CD4-positive, alpha-beta memory T cell (primary cell): ENCODE measurements at regions not wholly inside any gene's neighbourhood (a gene's known extent, or its start where the extent isn't known, plus 50 kb on each side); places are given as distances from the start of the nearest gene placed in this dataset.

Source experiments
- CTCF ChIA-PET: fragments of 350-600 bp; sonication (Branson Sonifier 250); formaldehyde crosslinking; loops from one replicate; lab custom pipeline; 2021; ENCODE audit warnings: inconsistent platforms; ENCODE audit not compliant: partially characterized antibody; lab: Charles Lee
- POLR2A ChIA-PET: fragments of 350-600 bp; sonication (Branson Sonifier 250); formaldehyde crosslinking; loops from one replicate; lab custom pipeline; 2021; ENCODE audit not compliant: partially characterized antibody; lab: Charles Lee
- DNase-seq, 5 donors: peaks; one replicate each; pipeline versions ENCODE4 v3.0.0 to v3.0.0-alpha.2; 2020 to 2022; ENCODE audit warnings: mixed read lengths in 1 of 5
- H3K27ac ChIP-seq: one replicate; pipeline ENCODE4 v1.7.0; 2013; ENCODE audit warnings: low read depth, low read length
- H3K27me3 ChIP-seq: 2 replicates; pipeline ENCODE4 v1.7.0; 2013; ENCODE audit warnings: mild to moderate bottlenecking, low read length, moderate library complexity; ENCODE audit not compliant: insufficient read depth
- H3K36me3 ChIP-seq: 2 replicates; pipeline ENCODE4 v1.7.0; 2013; ENCODE audit warnings: mild to moderate bottlenecking, low read length, moderate library complexity; ENCODE audit not compliant: insufficient read depth
- H3K4me1 ChIP-seq: 2 replicates; pipeline ENCODE4 v1.7.0; 2013; ENCODE audit warnings: mild to moderate bottlenecking, low read length, moderate library complexity; ENCODE audit not compliant: insufficient read depth
- H3K4me3 ChIP-seq, 2 donors: one replicate each; pipeline ENCODE4 v1.7.0; 2013; ENCODE audit warnings: low read length in 2 of 2, mild to moderate bottlenecking in 1 of 2
- H3K9me3 ChIP-seq, 2 donors: one replicate each; pipeline ENCODE4 v1.7.0; 2013; ENCODE audit warnings: low read length in 2 of 2, control low read depth in 1 of 2; ENCODE audit not compliant: control insufficient read depth in 1 of 2
- H3K27ac Mint-ChIP-seq, 7 donors: one replicate each; pipeline ENCODE4 v1.8.0; 2020 to 2021; ENCODE audit warnings: mixed read lengths in 7 of 7, mild to moderate bottlenecking in 6 of 7, inconsistent platforms in 3 of 7, moderate library complexity in 3 of 7
- H3K27me3 Mint-ChIP-seq, 2 donors: one replicate each; pipeline ENCODE4 v1.8.0; 2020 to 2021; ENCODE audit warnings: mixed read lengths in 2 of 2
- H3K36me3 Mint-ChIP-seq, 2 donors: one replicate each; pipeline ENCODE4 v1.8.0; 2020 to 2021; ENCODE audit warnings: mixed read lengths in 2 of 2, inconsistent platforms in 1 of 2, mild to moderate bottlenecking in 1 of 2
- H3K4me1 Mint-ChIP-seq, 4 donors: one replicate each; pipeline ENCODE4 v1.8.0; 2020 to 2021; ENCODE audit warnings: mixed read lengths in 4 of 4, mild to moderate bottlenecking in 1 of 4
- H3K4me3 Mint-ChIP-seq, 8 donors: one replicate each; pipeline ENCODE4 v1.8.0; 2020 to 2021; ENCODE audit warnings: mixed read lengths in 8 of 8, mild to moderate bottlenecking in 7 of 8, moderate library complexity in 6 of 8, inconsistent platforms in 3 of 8
- H3K9me3 Mint-ChIP-seq, 8 donors: one replicate each; pipeline ENCODE4 v1.8.0; 2020 to 2021; ENCODE audit warnings: mixed read lengths in 8 of 8, mild to moderate bottlenecking in 5 of 8, inconsistent platforms in 3 of 8, moderate library complexity in 1 of 8
- intact Hi-C: fragments of 100-400 bp; cut with micrococcal nuclease; formaldehyde crosslinking; loops from one replicate; pipeline ENCODE4 v1.15.1; 2023

GRCh38 chr6:6796818-6797217, 208.3 kb downstream of the LY86 start:
- ChIA-PET CTCF (no interaction called here), POLR2A (no interaction called here)
- no peak for DNase-seq
- H3K36me3 Mint-ChIP-seq = no peaks in the 10 kb centered on the region
- no peaks in the 10 kb centered on the region for H3K9me3 ChIP-seq
- H3K27me3 ChIP-seq = no peaks in the 10 kb centered on the region
- H3K27ac Mint-ChIP-seq = no peak overlapping the region
- H3K9me3 Mint-ChIP-seq = no peaks in the 10 kb centered on the region
- intact Hi-C loops = no loop called here
- no peaks in the 10 kb centered on the region for H3K4me1 ChIP-seq
- peaks cover 2 to 3% of the 10 kb centered on the region in 2 donors for H3K27me3 Mint-ChIP-seq
- no peaks in the 10 kb centered on the region for H3K36me3 ChIP-seq
- H3K4me3 ChIP-seq = no peak overlapping the region
- H3K27ac ChIP-seq = no peak overlapping the region
- peaks cover 0 to 8% (median 5%) of the 10 kb centered on the region in 4 donors for H3K4me1 Mint-ChIP-seq
- no peak overlapping the region for H3K4me3 Mint-ChIP-seq

DNA sequence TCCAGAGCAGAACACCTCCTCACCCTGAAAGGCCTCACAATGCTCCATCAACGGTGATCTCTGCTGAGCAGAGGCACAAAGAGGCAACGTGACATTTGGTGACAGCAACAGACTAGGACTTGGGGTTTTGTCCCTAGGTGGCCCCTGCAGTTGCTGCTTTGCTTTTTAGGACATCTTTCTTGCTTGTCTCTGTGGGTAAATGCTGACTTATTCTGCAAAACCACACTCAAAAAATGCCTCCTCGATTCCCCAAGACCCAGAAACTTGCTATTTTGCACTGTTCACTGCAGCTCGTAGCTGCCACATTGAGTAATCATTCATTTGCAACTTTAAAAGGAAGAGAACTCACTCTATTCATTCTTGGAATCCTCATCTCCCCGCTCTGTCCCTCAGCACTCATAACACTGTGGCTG, 209.9 kb downstream of the LY86 start:
- H3K4me3 ChIP-seq = no peak overlapping the region
- H3K36me3 Mint-ChIP-seq = no peaks in the 10 kb centered on the region
- H3K27me3 ChIP-seq = no peaks in the 10 kb centered on the region
- ChIA-PET POLR2A (no interaction called here), CTCF (no interaction called here)
- H3K4me1 ChIP-seq = no peaks in the 10 kb centered on the region
- H3K27ac ChIP-seq = no peak overlapping the region
- no peak overlapping the region for H3K27ac Mint-ChIP-seq
- peaks cover 3 to 7% of the 10 kb centered on the region in 2 donors for H3K27me3 Mint-ChIP-seq
- H3K9me3 Mint-ChIP-seq = no peaks in the 10 kb centered on the region
- intact Hi-C loops = no loop called here
- peaks cover 0 to 8% (median 5%) of the 10 kb centered on the region in 4 donors for H3K4me1 Mint-ChIP-seq
- H3K9me3 ChIP-seq = no peaks in the 10 kb centered on the region
- no peak for DNase-seq
- H3K36me3 ChIP-seq = no peaks in the 10 kb centered on the region
- H3K4me3 Mint-ChIP-seq = no peak overlapping the region

- ChIA-PET CTCF (no interaction called here), POLR2A (interaction anchor here (0.7 kb wide), 1 partner anchor 527 kb away, joined by 3 read pairs; no protein-coding TSS in a partner anchor)
- H3K36me3 ChIP-seq = no peaks in the 10 kb centered on the region
- H3K4me3 ChIP-seq = no peak overlapping the region
- no peak overlapping the region for H3K27ac ChIP-seq
- no peaks in the 10 kb centered on the region for H3K9me3 ChIP-seq
- no peaks in the 10 kb centered on the region for H3K9me3 Mint-ChIP-seq
- no peak overlapping the region for H3K27ac Mint-ChIP-seq
- no peaks in the 10 kb centered on the region for H3K36me3 Mint-ChIP-seq
- no peaks in the 10 kb centered on the region for H3K27me3 ChIP-seq
- peaks cover 5 to 10% of the 10 kb centered on the region in 2 donors for H3K27me3 Mint-ChIP-seq
- intact Hi-C loops = no loop called here
- no peaks in the 10 kb centered on the region for H3K4me1 ChIP-seq
- peaks cover 0 to 5% (median 5%) of the 10 kb centered on the region in 4 donors for H3K4me1 Mint-ChIP-seq
- no peak overlapping the region for H3K4me3 Mint-ChIP-seq
- no peak for DNase-seq
Observed at GRCh38 chr6:6801005-6801335, 212.4 kb downstream of the LY86 start.

GRCh38 chr6:6801635-6802218, 213.2 kb downstream of the LY86 start:
- Histone ChIP-seq H3K36me3 (no peaks in the 10 kb centered on the region), H3K27me3 (no peaks in the 10 kb centered on the region), H3K4me3 (no peak overlapping the region), H3K9me3 (no peaks in the 10 kb centered on the region), H3K4me1 (no peaks in the 10 kb centered on the region), H3K27ac (no peak overlapping the region)
- ChIA-PET POLR2A (no interaction called here), CTCF (no interaction called here)
- no peak overlapping the region for H3K4me3 Mint-ChIP-seq
- no peaks in the 10 kb centered on the region for H3K36me3 Mint-ChIP-seq
- no peaks in the 10 kb centered on the region for H3K9me3 Mint-ChIP-seq
- intact Hi-C loops = no loop called here
- DNase-seq = no peak
- H3K4me1 Mint-ChIP-seq = peaks cover 0 to 5% (median 5%) of the 10 kb centered on the region in 4 donors
- H3K27me3 Mint-ChIP-seq = peaks cover 5 to 10% of the 10 kb centered on the region in 2 donors
- no peak overlapping the region for H3K27ac Mint-ChIP-seq

DNA sequence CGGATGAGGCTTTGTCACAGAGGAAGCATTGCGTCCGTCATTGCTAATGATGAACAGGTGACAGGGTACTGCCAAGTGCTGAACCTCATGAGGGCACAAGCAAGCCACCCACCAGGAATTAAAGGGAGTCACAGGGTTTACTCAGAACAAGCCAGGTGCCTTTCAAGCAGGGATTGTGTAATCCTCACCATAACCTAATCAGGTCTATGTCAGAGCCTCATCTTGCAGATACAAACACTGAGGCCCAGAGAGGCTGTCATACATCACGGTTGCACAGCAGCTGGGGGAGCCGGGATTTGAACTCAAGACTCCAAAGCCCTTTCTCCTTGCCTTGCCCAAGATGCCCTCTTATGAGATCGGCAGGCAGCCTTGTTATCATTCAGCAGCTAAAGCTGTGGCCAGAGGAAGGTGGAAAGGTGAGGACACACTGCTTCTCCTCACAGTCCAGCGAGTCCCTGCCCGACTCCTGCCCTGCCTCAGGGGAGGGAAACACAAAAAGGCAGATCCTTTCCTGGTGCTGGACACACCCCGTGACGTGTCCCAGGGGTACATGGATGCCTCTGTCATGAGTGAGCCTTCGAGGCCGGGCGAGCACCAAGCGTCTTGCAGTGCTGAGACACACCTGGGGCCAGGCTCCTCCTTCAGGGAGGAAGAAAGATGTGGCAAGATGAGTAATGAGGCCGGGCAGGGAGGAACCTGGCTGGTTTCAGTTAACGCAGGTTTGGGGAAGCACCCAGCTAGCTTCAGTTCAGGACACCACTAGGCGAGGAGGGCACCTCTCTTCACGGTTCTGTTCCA, 214.9 kb downstream of the LY86 start:
- H3K9me3 Mint-ChIP-seq = no peaks in the 10 kb centered on the region
- H3K27me3 Mint-ChIP-seq = peaks cover 4 to 10% of the 10 kb centered on the region in 2 donors
- no peaks in the 10 kb centered on the region for H3K36me3 ChIP-seq
- no peak overlapping the region for H3K27ac ChIP-seq
- H3K27ac Mint-ChIP-seq = no peak overlapping the region
- no peak overlapping the region for H3K4me3 Mint-ChIP-seq
- no peaks in the 10 kb centered on the region for H3K36me3 Mint-ChIP-seq
- intact Hi-C loops = no loop called here
- peaks cover 0 to 5% (median 5%) of the 10 kb centered on the region in 4 donors for H3K4me1 Mint-ChIP-seq
- CTCF ChIA-PET = no interaction called here
- no peaks in the 10 kb centered on the region for H3K27me3 ChIP-seq
- POLR2A ChIA-PET = no interaction called here
- H3K4me3 ChIP-seq = no peak overlapping the region
- no peaks in the 10 kb centered on the region for H3K4me1 ChIP-seq
- H3K9me3 ChIP-seq = no peaks in the 10 kb centered on the region
- no peak for DNase-seq

- DNase-seq = no peak
- Mint-ChIP-seq H3K36me3 (no peaks in the 10 kb centered on the region), H3K9me3 (no peaks in the 10 kb centered on the region), H3K4me1 (peaks cover 0 to 3% (median 2%) of the 10 kb centered on the region in 4 donors), H3K27ac (no peak overlapping the region), H3K27me3 (peaks cover 10 to 12% of the 10 kb centered on the region in 2 donors), H3K4me3 (no peak overlapping the region)
- Histone ChIP-seq H3K9me3 (no peaks in the 10 kb centered on the region), H3K4me1 (no peaks in the 10 kb centered on the region), H3K36me3 (no peaks in the 10 kb centered on the region), H3K27me3 (no peaks in the 10 kb centered on the region), H3K4me3 (no peak overlapping the region), H3K27ac (no peak overlapping the region)
- POLR2A ChIA-PET = no interaction called here
- intact Hi-C loops = no loop called here
- CTCF ChIA-PET = no interaction called here
Observed at GRCh38 chr6:6804843-6805615, 216.5 kb downstream of the LY86 start.

DNA sequence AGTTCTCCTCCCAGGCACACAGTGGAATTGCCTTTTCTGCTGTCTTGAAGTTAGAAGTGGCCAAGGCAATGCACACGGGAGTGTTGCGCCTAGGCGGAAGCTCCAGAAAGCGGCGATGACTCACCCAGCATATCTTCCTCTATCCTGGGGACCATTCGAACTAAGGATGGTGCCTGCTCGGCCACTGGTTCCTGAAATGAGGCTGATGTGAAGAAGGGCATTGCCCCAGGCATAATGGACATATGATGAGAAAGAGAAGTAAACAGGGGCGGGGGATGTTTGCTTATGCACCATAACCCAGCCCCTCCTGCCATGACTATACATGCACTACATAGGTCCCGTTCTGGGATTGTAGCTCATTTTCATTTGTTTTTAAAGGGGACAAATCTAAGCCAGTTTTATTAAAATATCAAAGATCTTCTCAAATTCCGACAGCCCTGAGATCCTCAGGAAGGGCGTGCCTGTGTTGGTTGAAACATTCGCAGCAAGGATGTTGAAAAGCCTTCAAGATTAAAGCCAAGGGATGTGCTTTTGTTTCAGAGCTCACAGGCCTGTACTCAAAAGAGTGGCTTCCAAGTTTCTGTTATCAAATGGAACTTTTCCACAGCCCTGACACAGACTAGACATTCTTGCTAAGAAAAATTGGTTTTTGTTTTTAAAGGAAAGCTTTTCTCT, 218.5 kb downstream of the LY86 start:
- Histone ChIP-seq H3K4me3 (no peak overlapping the region), H3K27me3 (no peaks in the 10 kb centered on the region), H3K9me3 (no peaks in the 10 kb centered on the region), H3K36me3 (no peaks in the 10 kb centered on the region), H3K27ac (no peak overlapping the region), H3K4me1 (peaks cover 11% of the 10 kb centered on the region)
- peaks cover 8 to 20% (median 13%) of the 10 kb centered on the region in 4 donors for H3K4me1 Mint-ChIP-seq
- ChIA-PET POLR2A (no interaction called here), CTCF (no interaction called here)
- H3K36me3 Mint-ChIP-seq = no peaks in the 10 kb centered on the region
- H3K27ac Mint-ChIP-seq = no peak overlapping the region
- H3K9me3 Mint-ChIP-seq = no peaks in the 10 kb centered on the region
- peaks cover 10 to 15% of the 10 kb centered on the region in 2 donors for H3K27me3 Mint-ChIP-seq
- intact Hi-C loops = no loop called here
- H3K4me3 Mint-ChIP-seq = no peak overlapping the region
- no peak for DNase-seq
